ENCODE measurements at regions not wholly inside any gene's neighbourhood (a gene's known extent, or its start where the extent isn't known, plus 50 kb on each side); places are given as distances from the start of the nearest gene placed in this dataset.
"Not testable (repeated sequence)": the region's sequence is repeated elsewhere in the genome, so short reads cannot be mapped to it uniquely, and the experiment has no call there.

DNA sequence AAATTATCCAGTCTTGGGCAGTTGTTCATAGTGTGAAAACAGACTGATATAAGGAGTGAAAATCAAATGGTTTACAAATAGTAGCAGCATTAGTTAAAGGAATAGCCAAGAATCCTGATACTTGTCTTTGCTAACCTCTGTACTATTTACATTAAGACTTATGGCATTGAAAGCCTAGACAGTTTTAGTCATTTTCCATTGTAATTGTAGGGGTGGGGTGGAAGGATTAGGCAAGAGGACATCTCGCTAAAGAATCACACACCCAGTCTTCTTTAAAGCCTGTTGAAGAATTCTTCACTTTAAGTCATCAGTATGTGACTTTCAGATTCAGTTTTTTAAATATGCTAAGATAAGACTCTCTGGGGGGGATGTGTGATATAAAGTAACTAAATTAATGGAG is 207.5 kb upstream of the PHACTR1 start:
- DNase-seq (ENCODE audit: low read depth): no peak

DNA sequence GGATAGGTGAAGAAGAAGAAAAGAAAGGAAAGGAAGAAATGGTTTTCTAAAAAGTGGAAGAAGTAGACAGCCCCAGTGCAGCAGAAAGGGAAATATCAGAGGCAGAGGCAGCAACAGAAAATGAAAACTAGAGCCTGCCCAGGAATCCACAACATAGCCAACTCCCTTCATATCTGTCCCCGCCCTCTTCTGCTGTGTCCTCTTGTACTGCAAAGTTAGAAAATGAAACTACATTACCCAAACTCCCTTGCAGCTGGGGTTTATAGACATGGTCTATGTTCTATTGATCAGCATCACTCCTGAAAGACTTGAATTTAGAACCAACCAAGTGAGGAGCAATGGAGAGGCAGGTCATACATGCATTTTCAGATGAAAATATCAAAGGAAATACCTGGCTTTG is 200.5 kb upstream of the PHACTR1 start:
- DNase-seq (ENCODE audit: low read depth): no peak

DNA sequence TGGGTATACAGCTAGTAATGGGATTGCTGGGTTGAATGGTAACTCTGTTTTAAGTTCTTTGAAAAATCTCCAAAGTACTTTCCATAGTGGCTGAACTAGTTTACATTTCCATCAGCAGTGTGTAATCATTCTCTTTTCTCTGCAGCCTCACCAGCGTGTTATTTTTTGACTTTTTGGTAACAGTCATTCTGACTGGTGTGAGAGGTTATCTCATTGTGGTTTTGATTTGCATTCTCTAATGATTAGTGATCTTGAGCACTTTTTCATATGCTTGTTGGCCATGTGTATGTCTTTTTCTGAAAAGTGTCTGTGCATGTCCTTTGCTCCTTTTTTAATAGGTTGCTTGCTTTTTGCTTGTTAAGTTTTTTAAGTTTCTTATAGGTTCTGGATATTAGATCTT is 194.2 kb upstream of the PHACTR1 start:
- DNase-seq (ENCODE audit: low read depth): peak; percentile 74

DNA sequence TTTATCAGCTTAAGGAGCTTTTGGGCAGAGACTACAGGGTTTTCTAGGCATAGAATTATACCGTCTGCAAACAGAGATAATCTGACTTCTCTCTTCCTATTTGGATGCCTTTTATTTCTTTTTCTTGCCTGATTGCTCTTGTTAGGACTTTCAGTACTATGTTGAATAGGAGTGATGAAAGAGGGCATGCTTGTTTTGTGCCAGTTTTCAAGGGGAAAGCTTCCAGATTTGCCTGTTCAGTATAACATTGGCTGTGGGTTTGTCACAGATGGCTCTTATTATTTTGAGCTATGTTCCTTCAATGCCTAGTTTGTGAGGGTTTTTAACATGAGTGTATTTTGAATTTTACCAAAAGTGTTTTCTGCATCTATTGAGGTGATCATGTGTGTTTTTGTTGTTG is 192.8 kb upstream of the PHACTR1 start:
- no peak for DNase-seq (ENCODE audit: low read depth)

DNA sequence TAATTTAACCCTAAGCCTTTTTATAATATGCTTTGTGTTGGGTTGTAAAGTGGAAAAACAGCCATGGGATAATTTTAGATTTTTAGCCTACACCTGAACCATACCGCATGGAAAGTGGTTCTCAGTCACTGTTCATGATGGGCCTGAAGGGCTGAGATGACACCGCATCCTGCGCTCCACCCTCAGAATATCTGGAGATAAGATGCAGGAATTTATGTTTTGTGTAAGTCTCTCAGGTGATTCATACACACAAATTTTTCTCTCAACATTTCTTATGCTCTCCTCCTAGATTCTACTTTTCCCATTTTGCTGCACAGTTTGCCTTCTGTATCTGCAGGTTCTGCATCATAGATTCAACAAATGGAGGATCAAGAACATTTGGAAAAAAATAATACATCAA is 191.3 kb upstream of the PHACTR1 start:
- DNase-seq (ENCODE audit: low read depth): no peak

DNA sequence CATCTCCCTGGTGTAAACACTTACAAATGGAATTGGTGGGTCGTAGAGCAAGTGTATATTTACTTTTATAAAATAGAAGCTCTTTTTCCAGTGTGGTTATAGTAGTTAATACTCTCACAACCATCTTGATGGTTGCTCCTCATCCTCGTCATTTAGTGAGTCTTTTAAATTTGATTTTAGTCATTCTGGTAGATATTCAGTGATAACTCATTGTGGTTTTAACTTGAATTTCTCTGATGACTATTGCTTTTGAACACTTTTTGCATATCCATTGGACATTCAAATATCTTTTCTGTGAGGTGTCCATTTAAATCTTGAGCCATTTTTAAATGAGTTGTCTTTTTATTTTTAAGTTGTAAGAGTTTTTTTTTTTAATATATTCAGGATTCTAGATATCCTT is 189.2 kb upstream of the PHACTR1 start:
- DNase-seq (ENCODE audit: low read depth): no peak

DNA sequence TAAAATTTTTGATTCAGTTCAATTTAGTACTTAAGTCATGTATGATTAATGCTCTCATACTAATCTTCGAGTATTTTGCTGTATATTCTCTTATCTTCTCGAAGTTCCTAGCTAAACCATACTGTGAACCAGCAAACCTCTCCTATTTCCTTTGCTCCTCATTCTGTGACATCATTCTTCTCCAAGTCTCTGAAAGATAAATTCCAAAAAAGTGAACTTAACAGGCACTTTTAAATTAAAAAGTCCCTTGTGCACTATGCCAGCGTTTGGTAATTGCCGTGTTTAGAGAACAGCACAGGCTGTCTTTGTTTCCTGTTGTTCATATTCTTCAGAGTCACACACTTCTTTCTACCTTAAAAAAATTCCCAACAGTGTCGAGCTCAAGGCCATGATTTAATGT is 188.4 kb upstream of the PHACTR1 start:
- DNase-seq (ENCODE audit: low read depth): peak; percentile 62

DNA sequence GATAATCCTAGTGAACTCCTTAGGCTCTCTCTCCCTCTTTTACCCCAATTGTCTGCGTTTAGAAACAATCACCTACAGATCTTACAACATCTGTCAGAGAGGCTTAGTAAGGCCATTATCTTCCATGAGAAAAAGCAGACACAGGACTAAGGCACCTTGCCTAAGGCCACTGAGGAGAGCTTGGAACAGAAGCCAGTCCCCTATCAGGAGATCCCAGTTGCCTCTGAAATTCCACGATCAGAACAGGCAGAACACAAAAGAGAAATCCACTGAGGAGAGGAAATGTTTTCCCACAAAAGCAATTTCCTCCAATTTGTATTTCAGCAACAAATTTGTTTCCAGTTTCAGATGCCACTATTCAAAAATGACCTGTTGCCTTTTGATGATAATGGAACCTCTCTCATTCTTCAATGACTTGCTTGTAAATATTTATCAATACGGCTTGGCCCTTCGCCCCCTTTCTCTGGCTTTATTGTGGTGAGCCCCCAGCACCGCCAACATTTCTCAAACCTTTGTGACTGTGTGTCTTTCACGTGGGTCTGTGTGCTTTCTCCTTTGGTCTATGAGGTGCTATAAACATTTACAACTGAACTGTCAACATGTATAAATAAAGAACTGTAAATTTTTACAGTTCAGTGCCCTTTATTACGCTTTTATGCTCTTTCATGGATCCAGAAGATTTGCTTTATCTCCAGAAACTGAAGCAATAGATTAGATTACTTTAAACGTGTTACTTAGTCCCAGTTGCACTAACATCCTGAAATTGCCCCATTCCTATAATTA is 187.8 kb upstream of the PHACTR1 start:
- peak; percentile 74 for DNase-seq (ENCODE audit: low read depth)

DNA sequence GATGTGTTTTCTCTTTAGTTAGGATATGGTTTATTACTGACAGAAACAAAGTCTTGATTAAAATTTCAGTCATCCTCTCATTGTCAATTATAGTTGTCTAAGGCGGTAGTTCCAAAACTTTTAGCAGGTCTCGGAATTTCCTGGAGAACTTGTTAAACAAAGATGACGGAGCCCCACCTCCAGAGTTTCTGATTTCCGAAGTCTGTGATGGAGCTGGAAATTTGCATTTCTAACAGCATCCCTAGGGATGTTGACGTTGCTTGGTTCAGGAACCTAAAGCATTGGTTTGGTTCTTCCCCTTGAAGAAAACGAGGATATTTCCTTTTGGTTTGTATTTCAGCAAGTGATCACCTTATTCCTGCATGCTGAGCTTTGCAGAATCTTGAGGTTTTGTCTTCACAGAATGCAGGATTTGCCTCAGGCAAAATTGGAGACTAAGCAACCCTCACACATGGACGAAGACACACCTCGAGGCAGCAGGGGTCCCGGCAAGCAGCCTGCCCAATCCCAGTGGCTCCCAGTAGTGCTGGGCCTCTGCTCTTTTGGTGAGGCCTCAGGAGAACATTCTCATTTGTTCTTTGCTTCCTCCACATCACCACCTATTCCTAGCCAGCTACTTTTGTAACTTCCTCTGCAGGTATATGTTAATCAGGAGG is 187.1 kb upstream of the PHACTR1 start:
- no peak for DNase-seq (ENCODE audit: low read depth)

DNA sequence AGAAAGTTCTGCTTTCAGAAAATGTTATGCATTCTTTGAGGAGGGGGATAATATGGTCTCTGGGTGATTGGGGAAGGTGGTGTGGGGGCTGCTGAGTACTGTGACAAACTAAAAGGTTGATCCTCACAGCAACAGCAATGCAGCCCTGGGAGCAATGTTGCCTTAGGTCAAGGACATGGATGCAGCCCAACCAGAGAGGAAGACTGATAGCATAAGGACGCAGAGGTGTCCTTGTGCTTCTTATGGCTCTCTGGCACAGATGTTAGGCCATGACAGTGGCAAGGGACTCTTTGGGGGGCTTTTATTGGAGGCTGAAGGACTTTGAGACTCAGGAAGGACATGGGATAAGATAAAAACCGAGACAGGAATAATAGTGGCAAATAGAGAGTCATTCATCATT is 186.2 kb upstream of the PHACTR1 start:
- DNase-seq (ENCODE audit: low read depth): no peak

DNA sequence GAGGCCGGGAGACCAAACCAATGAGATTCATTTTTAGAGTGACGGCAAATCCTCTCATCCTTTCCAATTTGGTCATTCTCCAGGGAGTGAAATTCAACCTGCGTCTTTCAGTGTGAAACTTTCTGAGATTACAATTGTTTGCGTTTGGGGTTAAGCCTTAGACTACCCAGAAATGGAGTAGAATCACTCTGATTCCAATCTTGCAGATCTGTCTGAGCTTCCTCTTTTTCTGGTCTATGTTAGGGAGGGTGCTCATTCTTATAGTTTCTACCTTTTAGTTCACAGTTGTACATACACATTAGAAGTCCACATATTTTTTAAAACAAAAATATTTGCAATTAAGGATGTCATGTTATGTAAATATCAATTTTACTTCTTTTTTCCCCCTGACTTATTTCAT is 183.0 kb upstream of the PHACTR1 start:
- DNase-seq (ENCODE audit: low read depth): no peak

DNA sequence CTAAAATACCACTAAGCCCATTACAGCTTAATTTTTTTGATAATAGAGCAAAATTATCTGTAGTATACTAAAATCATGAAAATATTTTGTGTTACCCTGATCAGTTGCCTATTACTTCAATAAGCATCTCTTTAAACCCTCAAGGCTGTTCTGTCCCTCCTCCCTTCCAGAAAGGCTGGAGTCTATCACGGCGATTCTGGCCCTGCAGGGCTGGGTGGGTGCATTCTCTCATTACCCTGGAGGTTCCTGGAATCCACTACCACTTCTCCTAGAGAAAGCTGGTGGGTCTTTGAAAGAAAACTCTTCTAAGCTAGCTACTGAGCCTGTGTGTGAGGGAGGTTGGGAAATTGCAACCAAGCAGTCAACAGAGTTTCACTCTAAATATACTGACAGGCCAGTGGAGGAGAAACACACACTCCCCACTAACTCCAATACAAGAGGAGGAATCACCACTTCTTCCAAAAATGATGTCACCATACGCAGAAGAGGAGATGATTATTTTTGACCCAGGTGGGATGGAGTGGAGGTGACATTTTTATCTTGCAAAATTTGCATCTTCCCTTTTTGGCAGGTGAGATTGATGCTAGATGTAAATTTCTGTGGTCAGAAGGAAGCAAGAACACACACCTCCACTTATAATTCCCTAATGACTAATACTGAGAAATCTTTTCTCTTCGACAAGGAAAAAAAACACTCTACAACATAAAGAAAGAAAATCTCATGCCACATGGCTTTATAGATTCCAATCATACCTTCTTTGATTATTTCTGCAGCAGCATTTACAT is 182.3 kb upstream of the PHACTR1 start:
- DNase-seq (ENCODE audit: low read depth): no peak

DNA sequence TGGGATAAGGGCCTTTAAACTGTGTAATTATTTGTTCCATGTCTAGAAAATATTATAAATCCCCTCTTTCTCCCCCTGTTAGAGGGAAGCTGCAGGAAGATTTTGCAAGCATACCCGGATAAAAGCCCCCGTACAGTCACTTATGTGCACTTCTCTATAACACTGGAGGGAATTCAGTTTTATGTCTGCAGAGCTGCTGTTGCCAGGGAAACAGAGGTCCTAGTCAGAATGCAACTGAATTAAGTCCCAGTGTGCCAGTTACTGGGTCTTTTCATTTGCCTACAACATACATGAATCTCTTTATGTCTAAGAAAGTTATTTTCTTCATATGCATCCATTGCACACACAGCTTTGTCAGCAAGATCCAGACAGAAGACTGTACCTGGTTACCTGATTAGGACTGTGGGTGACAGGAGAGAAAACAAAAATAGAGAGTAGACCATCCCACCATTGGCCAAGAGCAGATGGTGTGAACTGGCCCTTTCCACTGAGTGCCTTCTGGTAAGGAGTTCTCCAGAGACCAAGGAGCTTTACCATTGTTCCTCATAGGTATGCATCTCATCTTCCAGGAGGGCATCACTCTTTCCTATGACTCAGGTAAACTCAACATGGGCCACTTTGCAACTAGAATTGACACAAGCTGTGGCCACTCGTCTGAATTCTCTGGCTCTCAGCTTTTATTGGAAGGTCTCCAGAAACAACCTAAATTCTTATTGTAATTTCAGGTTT is 180.8 kb upstream of the PHACTR1 start:
- DNase-seq (ENCODE audit: low read depth): no peak

DNA sequence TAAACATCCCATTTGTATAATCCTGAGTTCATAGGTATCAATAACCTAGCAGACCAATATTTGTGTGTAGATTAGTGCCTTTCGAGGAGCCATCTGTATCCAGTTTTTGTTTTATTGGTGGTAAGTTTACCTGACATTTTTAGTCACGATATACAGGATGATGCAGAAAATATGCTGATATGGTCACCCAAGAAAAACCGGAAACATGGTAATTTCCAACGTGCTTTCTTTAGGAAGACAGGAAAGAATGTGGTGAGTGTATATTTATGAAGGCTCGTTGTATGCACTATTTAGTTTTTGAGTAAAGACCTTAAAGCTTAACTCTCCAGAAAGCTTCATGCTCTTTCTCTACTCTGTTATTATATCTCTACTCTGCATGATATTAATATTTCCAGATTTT is 180.2 kb upstream of the PHACTR1 start:
- DNase-seq (ENCODE audit: low read depth): no peak

DNA sequence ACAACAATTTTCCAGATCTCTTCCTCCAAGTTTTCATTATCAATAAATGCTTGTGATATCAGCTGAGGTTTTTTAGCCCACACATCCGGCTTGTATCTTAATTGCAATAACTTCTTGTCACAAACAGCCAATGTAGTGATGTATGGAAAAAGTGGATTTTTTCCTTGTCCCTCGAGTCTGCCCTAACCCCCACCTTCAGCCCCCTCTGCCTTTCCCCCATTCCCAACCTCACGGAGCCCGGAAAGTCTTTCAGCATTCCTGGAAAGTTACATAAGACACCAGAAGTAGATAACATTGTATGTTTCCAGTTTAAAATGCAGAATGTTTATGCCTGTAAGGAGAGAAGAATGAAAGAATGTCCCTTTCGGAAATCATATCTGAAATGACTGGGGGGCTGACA is 179.2 kb upstream of the PHACTR1 start:
- DNase-seq (ENCODE audit: low read depth): peak; percentile 58

DNA sequence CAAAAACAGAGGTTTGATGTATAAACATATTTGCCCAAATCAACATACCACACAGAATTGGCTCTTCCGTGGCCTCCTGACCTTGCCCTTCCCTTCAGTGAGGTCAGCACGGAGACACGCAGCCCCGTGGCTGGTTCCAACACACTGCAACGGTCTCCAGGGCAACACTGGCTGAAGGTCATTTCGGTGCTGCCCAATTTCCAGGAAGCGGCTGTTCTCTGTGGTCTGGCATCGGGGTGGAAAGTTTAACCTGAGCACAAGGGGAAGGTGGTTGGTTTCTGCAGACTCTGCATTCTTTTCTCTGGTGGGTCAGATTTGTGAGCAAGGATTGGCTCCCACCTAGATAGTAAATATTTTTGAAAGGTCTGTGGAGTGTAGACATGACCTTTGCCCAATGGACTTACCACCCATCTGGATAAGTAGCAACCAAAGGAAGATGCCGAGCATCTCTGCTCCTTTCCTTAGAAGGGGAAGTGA is 177.6 kb upstream of the PHACTR1 start:
- DNase-seq (ENCODE audit: low read depth): peak; percentile 82

DNA sequence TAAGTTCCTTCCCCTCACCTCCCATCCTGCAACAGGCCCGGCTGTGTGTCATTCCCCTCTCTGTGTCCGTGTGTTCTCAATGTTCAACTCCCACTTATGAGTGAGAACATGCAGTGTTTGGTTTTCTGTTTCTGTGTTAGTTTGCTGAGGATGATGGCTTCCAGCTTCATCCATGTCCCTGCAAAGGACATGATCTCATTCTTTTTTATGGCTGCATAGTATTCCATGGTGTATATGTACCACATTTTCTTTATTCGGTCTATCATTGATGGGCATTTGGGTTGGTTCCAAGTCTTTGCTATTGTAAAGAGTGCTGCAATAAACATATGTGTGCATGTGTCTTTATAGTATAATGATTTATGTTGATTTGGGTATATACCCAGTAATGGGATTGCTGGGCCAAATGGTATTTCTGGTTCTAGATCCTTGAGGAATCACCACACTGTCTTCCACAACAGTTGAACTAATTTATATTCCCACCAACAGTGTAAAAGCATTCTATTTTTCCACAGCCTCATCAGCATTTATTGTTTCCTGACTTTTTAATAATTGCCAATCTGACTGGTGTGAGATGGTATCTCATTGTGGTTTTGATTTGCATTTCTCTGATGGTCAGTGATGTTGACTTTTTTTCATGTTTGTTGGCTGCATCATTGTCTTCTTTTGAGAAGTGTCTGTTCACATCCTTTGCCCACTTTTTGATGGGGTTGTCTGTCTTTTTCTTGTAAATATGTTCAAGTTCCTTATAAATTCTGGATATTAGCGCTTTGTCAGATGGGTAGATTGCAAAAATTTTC is 174.1 kb upstream of the PHACTR1 start:
- not testable (repeated sequence) for DNase-seq (ENCODE audit: low read depth)

DNA sequence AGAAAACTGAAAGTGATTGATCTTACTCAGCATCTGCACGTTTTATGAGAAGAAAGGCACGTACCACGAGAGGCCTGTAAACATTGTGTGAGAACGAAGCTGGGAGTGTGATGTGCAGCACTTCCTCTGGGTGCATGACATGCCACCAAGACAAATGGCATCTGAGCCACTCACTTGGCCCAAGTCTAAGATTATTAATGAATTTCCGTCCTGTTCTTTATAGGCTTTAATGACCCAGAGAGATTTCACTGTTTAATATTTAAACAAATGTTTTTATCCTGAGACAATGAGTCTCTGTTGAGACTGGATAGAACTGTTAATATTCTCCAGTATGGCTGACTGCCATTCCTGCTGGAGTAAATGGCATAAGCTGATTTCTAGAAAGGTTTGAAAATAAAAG is 172.6 kb upstream of the PHACTR1 start:
- DNase-seq (ENCODE audit: low read depth): no peak

DNA sequence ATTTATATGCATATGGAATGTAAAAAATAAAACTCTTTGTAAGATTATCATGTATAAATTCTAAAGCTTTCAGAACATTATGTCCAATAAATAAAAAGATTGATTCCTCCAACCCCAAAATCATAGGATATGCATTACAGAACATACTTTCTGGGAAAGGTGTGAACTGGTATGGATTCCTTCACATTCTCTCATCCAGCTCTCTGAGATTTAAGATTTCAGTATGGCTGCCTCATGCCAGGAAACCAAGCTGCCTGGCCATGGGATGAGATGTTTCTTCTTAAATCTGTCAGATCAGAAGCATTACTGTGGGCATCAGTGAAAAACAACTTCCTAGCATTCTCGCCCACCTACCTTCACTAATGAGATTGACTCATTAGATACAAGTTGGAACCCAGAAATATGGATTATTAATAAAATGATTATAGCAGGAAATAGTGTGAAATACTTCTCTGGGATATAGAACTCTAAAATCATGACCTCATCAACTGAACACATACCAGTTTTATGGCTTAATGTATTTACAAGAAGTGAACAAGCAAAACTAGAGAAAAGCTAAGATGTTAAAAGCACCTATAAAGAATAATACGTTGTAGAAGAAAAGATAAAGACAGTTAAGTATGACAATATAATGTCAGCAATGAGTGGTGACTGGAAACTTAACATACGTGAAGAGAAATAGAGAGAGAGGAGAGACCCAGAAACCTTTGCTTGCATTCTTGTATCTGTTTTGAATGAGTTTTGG is 171.6 kb upstream of the PHACTR1 start:
- DNase-seq (ENCODE audit: low read depth): peak; percentile 80

DNA sequence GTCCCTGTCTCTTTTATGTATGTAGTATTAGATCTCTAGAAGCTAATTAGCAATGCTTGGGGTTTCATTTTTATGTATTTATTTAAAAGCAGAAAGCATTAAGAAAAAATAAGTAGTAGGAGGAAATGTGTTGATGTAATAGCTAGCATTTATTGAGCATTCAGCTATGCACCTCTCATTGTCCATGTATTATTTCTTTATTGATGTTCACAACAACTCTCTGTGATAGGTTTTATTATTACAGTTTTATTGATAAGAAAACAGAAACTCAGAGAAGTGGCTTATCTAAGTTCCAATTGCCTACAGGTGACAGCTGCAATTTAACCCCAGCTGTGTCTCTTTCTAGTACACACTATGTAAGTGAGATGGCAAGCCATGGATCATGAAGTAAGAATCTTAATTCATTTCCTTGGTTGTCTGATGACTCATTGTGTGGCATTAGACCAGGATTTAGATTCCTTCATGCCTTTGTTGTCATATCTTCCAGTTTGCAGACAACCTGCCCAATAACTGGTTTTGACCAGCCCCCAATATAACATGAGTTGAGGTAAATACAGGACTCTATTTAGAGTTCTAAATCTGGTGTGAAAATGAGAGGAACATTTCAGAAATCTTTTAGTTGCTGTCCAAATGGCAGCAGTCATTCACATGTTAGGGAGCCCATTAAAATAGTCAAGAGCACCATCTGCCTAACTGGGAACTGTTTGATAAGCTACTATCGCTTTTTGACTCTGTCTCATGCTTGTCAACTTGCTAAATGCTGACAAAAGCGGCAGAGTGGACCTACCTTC is 170.8 kb upstream of the PHACTR1 start:
- peak; percentile 79 for DNase-seq (ENCODE audit: low read depth)

Data from amniotic epithelial cell (primary cell).